NCI-H187 (cell line): ENCODE measurements at regions not wholly inside any gene's neighbourhood (a gene's known extent, or its start where the extent isn't known, plus 50 kb on each side); places are given as distances from the start of the nearest gene placed in this dataset.

Source experiments
- DNase-seq, 2 experiments: peaks; one replicate each; lab custom pipeline; 2025; lab: John Stamatoyannopoulos, UW

- DNase-seq, result no peak
Measured at GRCh38 chr3:10763817-10764258, 52.2 kb upstream of the SLC6A11 start.

GRCh38 chr3:10764259-10765051 is 51.6 kb upstream of the SLC6A11 start:
- no peak for DNase-seq

DNA sequence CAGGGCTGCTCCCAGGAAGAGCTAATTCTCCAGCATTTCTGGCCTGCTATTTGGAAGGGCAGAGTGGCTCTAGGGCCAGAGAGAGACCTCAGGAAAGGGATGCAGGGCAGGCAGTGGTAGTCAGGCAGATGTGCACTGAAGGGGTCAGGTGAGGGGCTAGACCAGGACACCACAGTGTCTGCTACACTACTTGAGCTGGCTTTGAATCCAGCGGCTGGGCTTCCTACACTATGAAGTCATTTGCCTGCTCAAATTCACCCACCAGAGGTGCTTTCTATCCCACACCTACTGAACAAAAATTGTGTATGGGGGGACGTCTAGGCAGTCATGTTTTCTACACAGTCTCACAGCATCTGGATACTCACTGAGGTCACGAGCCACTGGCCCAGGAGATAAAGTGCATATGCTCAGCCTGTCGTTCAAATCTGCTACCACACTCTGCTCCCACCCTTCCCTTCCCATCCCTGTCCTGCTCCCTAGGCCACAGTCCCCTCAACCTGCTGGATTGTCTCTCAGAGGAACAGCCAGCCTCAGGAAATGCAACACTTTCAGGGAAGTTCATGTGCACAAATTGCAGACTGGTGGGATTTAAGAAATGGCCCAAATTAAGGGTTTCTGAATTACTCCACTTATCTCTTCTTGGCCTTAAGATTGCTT is 49.9 kb upstream of the SLC6A11 start:
- no peak for DNase-seq
